ENCODE measurements at regions not wholly inside any gene's neighbourhood (a gene's known extent, or its start where the extent isn't known, plus 50 kb on each side); places are given as distances from the start of the nearest gene placed in this dataset.
A peak's percentile ranks its signal among the peaks of the same experiment; 100 is the strongest.

- no peak for DNase-seq
These were observed 61.1 kb upstream of the SLC22A16 start for GRCh38 chr6:110537208-110538123.

GRCh38 chr6:110534731-110535492 is 58.5 kb upstream of the SLC22A16 start:
- DNase-seq: no peak

- DNase-seq: no peak
These were observed 56.0 kb upstream of the SLC22A16 start for GRCh38 chr6:110532431-110532830.

GRCh38 chr6:110530671-110531070 is 54.3 kb upstream of the SLC22A16 start:
- no peak for DNase-seq

DNA sequence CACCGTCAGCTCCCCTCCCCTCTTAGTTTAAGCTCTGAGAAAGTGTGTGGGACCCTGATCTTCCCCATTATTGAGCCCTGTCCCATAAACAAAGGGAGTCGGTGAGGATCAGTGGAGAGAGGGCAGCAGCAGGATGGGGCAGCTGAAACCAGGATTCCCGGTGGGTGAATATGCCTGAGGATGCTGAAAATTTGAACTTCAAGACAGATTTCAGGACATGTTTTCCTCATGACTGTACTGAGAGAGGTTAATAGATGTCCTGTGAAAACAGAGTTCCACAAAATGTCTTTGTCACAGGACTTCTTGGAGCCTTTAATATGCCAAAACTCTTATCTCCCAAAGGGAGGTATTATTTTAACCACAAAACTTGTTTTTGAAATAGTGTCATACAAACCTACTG is 53.5 kb upstream of the SLC22A16 start:
- no peak for DNase-seq

DNA sequence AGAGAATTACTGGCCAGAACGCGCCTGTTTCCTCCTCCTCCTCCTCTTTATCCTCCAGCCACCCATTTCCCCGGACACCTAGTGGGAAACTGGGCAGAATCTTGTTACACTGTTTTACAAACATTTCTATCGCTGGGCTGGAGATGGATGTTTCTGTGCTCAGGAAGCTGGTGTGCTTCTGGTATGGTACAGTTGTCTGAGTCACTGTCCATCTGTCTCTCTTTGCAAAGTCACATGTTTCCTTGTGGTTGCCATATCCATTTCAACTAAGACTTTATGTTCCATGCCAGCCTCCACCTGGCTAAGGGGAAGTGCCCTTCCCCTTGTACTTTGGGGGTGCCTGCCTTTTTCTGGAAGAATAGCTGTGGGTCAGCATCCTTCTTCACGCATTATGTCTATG is 52.9 kb upstream of the SLC22A16 start:
- no peak for DNase-seq

DNA sequence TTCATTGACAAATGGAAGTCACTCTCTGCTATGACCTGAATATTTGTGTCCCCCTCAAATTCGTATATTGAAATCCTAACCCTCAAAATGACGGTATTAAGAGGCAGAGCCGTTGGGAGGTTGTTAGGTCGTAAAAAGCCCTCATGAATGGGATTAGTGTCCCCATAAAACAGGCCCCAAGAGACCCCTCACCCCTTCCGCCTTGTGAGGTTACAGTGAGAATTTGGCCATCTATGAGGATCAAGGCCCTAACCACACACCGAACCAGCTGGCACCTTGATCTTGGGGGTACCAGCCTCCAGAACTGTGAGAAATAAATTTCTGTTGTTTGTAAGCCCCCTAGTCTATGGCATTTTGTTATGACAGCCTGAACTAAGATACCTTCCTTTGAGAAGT is 52.5 kb upstream of the SLC22A16 start:
- DNase-seq: no peak

DNA sequence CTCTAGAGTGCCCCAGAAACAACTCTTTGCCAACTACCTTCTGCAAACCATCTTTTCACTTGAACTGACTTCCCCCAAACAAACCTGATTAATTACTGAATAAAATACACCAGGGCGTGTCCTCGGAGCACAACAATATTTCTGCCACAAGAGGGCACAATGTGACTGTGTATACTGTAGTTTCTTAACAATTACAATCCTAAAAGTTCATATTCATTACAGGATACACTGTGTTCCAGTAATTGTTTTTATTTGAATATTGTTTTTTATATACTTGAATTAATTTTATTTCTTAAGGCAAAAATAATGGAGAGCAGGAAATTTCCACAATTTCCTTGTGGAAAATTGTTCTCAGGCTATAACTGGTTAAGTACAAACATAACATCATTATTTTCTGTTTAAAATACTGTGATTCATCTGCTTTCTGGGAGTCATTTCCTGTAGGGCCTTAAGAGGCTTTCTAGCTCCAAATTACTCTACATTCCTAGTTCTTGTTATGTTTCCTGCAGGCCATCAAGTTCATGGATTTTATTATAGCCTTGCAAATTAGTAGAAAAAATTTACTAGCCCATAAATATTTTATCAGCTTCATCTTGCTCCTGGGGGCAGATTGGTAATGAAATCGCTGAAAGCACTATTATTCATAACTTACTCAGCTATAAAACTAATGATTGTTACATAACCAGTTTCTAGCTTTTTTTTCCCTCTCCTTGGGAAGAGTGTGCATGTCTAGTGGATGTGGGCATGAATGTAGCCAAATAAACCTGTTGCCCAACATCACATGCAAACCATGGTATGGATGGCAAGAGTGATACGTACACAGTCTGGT is 51.9 kb upstream of the SLC22A16 start:
- peak; percentile 7 for DNase-seq

DNA sequence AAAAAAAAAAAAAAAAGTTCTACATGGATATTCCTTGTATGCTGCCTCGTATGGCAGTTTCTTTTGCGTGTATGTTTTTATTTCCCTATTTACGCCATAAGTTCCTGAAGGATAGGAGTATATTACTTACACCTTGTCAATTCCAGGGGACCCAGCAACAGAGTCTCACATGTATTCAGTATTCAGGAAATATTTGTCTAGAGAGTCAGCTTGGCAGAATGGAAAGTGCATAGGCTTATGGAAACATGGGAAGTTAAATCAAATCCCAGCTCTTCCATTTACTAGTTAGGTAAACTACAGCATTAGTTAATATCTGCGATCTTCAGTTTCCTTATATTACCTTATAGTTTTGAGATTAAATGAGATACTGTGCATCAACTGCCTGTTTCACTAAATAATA is 51.1 kb upstream of the SLC22A16 start:
- no peak for DNase-seq

DNA sequence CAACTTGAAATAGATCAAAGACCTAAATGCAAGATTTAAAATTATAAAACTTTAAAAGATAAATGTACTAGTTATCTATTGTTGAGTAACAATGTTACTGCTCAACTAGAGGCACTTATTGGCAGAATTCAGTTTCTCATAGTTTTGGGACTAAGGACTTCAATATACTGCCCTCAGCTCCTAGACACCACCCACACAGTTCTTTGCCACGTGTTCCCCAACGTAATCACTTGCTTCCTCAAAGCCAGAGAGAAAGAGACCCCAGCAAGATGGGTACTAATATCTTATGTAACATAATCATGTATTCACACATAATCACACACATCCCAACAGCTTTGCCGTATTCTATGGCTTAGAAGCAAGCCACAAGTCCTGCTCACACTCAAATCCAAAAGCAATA is 50.3 kb upstream of the SLC22A16 start:
- no peak for DNase-seq

All from NCI-H1092 (cell line).